Sigmoid colon (tissue), 6 donors: ENCODE measurements at regions not wholly inside any gene's neighbourhood (a gene's known extent, or its start where the extent isn't known, plus 50 kb on each side); places are given as distances from the start of the nearest gene placed in this dataset.

ENCODE experiments used
- DNase-seq: peaks from one replicate; pipeline ENCODE4 v3.0.0-alpha.2; 2019
- H3K27ac ChIP-seq, 4 donors: fragments of 200-600 bp; sonication (generic); one replicate each; pipeline ENCODE4 v1.5.1; 2016 to 2019; ENCODE audit warnings: mild to moderate bottlenecking in 1 of 4
- H3K27me3 ChIP-seq, 3 donors: fragments of 200-600 bp; sonication (generic); one replicate each; pipeline ENCODE4 v1.5.1; 2019; ENCODE audit warnings: mild to moderate bottlenecking in 1 of 3
- H3K36me3 ChIP-seq, 4 donors: fragments of 200-600 bp; sonication (generic); one replicate each; pipeline ENCODE4 v1.5.1; 2016 to 2019
- H3K4me1 ChIP-seq, 4 donors: fragments of 200-600 bp; sonication (generic); one replicate each; pipeline ENCODE4 v1.5.1; 2017 to 2019
- H3K4me3 ChIP-seq, 4 donors: fragments of 200-600 bp; sonication (generic); one replicate each; pipeline ENCODE4 v1.5.1; 2017 to 2019; ENCODE audit warnings: mild to moderate bottlenecking in 2 of 4, moderate library complexity in 1 of 4
- H3K9me3 ChIP-seq, 4 donors: fragments of 200-600 bp in 3 of 4; sonication (generic) in 3 of 4; one replicate each; pipeline versions ENCODE4 v1.5.1 to v1.6.1; 2013 to 2019
- EP300 ChIP-seq, 4 donors: sonication (generic); formaldehyde crosslinking; IDR thresholded peaks; one replicate each; pipeline ENCODE4 v1.6.1; 2017; ENCODE audit warnings: antibody characterized with exemption in 4 of 4
- POLR2A ChIP-seq, 2 donors: fragments of 450-650 bp; IDR thresholded peaks; one replicate each; pipeline ENCODE4 v1.6.1; 2016; ENCODE audit warnings: antibody characterized with exemption in 2 of 2, mild to moderate bottlenecking in 2 of 2, moderate library complexity in 2 of 2
- POLR2AphosphoS5 ChIP-seq, 4 donors: sonication (generic); formaldehyde crosslinking; IDR thresholded peaks; one replicate each; pipeline ENCODE4 v1.6.1; 2017; ENCODE audit warnings: antibody characterized with exemption in 4 of 4
- WGBS, 2 donors: extraction: QIAGEN DNeasy Blood & Tissue Kit; methylation state at CpG; one replicate each; pipeline ENCODE4 v1.1.7; 2013; 5-methylcytosine and 5-hydroxymethylcytosine counted together
- intact Hi-C: fragments of 100-400 bp; cut with DNase I; formaldehyde crosslinking; loops from one replicate; pipeline ENCODE4 v1.15.1; 2023
- TF ChIP-seq, protein P1 (sequence below), 4 experiments: fragments of 450-650 bp in 3 of 4; fragments of 200-600 bp in 1 of 4; IDR thresholded peaks; one replicate each; pipeline ENCODE4 v1.5.1; 2016 to 2019; ENCODE audit warnings: antibody characterized with exemption in 4 of 4, mild to moderate bottlenecking in 3 of 4, moderate library complexity in 2 of 4
- donor health status: healthy with polysubstance abuse.
- donor health status: healthy.

- TF ChIP-seq, protein P1, sequence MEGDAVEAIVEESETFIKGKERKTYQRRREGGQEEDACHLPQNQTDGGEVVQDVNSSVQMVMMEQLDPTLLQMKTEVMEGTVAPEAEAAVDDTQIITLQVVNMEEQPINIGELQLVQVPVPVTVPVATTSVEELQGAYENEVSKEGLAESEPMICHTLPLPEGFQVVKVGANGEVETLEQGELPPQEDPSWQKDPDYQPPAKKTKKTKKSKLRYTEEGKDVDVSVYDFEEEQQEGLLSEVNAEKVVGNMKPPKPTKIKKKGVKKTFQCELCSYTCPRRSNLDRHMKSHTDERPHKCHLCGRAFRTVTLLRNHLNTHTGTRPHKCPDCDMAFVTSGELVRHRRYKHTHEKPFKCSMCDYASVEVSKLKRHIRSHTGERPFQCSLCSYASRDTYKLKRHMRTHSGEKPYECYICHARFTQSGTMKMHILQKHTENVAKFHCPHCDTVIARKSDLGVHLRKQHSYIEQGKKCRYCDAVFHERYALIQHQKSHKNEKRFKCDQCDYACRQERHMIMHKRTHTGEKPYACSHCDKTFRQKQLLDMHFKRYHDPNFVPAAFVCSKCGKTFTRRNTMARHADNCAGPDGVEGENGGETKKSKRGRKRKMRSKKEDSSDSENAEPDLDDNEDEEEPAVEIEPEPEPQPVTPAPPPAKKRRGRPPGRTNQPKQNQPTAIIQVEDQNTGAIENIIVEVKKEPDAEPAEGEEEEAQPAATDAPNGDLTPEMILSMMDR (IDR thresholded peaks at IDR 0.05): no peak
- TF ChIP-seq POLR2AphosphoS5 (IDR thresholded peaks at IDR 0.05): no peak
- no peak for TF ChIP-seq POLR2A (IDR thresholded peaks at IDR 0.05)
- no peak for TF ChIP-seq EP300 (IDR thresholded peaks at IDR 0.05)
- no peak overlapping the region for H3K4me3 ChIP-seq
- no peaks in the 10 kb centered on the region for H3K4me1 ChIP-seq
- H3K9me3 ChIP-seq: no peaks in the 10 kb centered on the region
- 55 to 62% methylated on average over 3 of the region's 3 CpGs for WGBS, 2 donors
- no peak overlapping the region for H3K27ac ChIP-seq
- intact Hi-C loops: no loop called here
- no peaks in the 10 kb centered on the region for H3K27me3 ChIP-seq
- no peaks in the 10 kb centered on the region for H3K36me3 ChIP-seq
- DNase-seq: no peak
These were observed 137.4 kb upstream of the POU1F1 start for GRCh38 chr3:87413814-87414213.

DNA sequence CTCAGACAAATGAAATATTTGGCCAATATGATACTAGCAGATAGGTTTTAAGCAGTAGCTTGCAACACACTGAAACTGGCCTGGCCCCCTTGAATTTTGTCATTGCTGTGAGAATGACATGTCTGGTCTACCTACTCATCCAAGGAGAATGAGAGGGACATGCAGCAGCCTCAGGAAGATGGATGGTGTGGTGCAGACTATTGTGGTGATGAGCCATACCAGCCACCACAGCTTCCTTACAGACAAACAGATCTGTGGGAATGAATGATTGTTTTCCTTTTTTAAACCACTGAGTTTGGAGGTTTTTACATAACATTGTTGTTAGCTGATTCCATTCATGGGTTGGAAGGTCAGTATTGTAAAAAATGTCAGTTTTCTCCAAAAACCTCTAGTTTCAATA is 133.7 kb upstream of the POU1F1 start:
- Histone ChIP-seq H3K36me3 (no peaks in the 10 kb centered on the region), H3K9me3 (no peaks in the 10 kb centered on the region), H3K4me1 (no peaks in the 10 kb centered on the region), H3K27me3 (no peaks in the 10 kb centered on the region), H3K27ac (no peak overlapping the region), H3K4me3 (no peak overlapping the region)
- no peak for DNase-seq
- intact Hi-C loops: no loop called here
- TF ChIP-seq, protein P1 (IDR thresholded peaks at IDR 0.05): no peak
- TF ChIP-seq POLR2AphosphoS5 (IDR thresholded peaks at IDR 0.05) (no peak), EP300 (IDR thresholded peaks at IDR 0.05) (no peak), POLR2A (IDR thresholded peaks at IDR 0.05) (no peak)

DNA sequence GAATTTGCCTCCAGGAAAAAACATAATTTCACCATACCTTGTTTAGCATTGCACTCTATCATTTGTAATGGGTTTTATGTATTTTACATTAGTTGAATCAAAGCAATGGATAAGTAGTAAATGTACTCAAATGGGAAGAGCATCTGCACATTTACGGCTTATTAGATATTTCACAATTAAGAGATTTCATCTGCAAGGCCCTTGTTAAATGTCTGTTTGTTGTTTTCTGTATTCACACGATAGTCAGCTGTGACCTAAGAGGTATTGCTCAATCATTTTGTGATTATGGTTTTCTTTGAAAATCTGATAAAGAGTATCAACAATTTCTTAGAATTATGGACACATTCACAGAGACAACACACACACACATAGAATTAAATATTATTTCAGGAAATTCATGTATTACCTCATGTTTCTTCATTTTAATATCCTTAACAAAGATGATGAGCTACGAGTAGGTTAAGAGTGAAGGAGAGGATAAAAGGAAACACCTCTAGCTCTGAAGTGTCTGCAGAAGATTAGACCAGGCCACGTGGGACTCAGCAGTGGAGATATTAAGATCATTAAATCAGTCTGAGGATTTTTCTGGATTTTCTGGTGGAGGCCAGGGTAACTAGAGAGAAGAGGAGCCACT is 121.9 kb upstream of the POU1F1 start:
- TF ChIP-seq, protein P1 (IDR thresholded peaks at IDR 0.05): no peak
- no peak for TF ChIP-seq POLR2AphosphoS5 (IDR thresholded peaks at IDR 0.05)
- TF ChIP-seq POLR2A (IDR thresholded peaks at IDR 0.05): no peak
- no peak for TF ChIP-seq EP300 (IDR thresholded peaks at IDR 0.05)
- Histone ChIP-seq H3K4me3 (no peak overlapping the region), H3K4me1 (no peaks in the 10 kb centered on the region), H3K27me3 (no peaks in the 10 kb centered on the region), H3K27ac (no peak overlapping the region), H3K36me3 (no peaks in the 10 kb centered on the region), H3K9me3 (no peaks in the 10 kb centered on the region)
- no peak for DNase-seq
- 55 to 76% methylated on average over 4 of the region's 4 CpGs for WGBS, 2 donors
- intact Hi-C loops: no loop called here

GRCh38 chr3:87397211-87397610 is 120.8 kb upstream of the POU1F1 start:
- 89 to 91% methylated on average over 2 of the region's 2 CpGs for WGBS, 2 donors
- intact Hi-C loops: no loop called here
- Histone ChIP-seq H3K27ac (no peak overlapping the region), H3K4me1 (no peaks in the 10 kb centered on the region), H3K4me3 (no peak overlapping the region), H3K27me3 (no peaks in the 10 kb centered on the region), H3K36me3 (no peaks in the 10 kb centered on the region), H3K9me3 (no peaks in the 10 kb centered on the region)
- DNase-seq: no peak
- TF ChIP-seq POLR2A (IDR thresholded peaks at IDR 0.05) (no peak), EP300 (IDR thresholded peaks at IDR 0.05) (no peak), POLR2AphosphoS5 (IDR thresholded peaks at IDR 0.05) (no peak)

DNA sequence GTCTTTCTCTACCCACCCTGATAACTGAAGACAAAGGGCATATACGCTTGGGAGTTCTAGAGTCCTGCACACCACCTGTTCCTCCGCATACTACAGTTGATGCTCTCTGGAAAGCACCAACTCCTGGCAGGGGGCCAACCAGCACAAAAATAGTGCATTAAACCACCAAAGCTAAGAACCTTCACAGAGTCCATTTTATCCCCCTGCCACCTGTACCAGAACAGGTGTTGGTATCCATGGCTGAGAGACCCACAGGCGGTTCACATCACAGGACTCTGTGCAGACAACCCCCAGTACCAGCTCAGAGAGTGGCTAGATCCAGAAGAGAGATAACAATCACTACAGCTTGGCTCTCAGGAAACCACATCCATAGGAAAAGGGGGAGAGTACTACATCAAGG is 114.4 kb upstream of the POU1F1 start:
- Histone ChIP-seq H3K9me3 (no peaks in the 10 kb centered on the region), H3K4me3 (no peak overlapping the region), H3K27me3 (no peaks in the 10 kb centered on the region), H3K4me1 (no peaks in the 10 kb centered on the region), H3K27ac (no peak overlapping the region), H3K36me3 (no peaks in the 10 kb centered on the region)
- TF ChIP-seq EP300 (IDR thresholded peaks at IDR 0.05) (no peak), POLR2A (IDR thresholded peaks at IDR 0.05) (no peak), POLR2AphosphoS5 (IDR thresholded peaks at IDR 0.05) (no peak)
- TF ChIP-seq, protein P1 (IDR thresholded peaks at IDR 0.05): no peak
- no peak for DNase-seq
- 80 to 88% methylated on average over 3 of the region's 3 CpGs for WGBS, 2 donors
- intact Hi-C loops: no loop called here
